ENCODE measurements at regions not wholly inside any gene's neighbourhood (a gene's known extent, or its start where the extent isn't known, plus 50 kb on each side); places are given as distances from the start of the nearest gene placed in this dataset.

- Histone ChIP-seq H3K27me3 (no peaks in the 10 kb centered on the region), H3K27ac (no peak overlapping the region), H3K36me3 (no peaks in the 10 kb centered on the region), H3K4me1 (ENCODE audit: control insufficient read depth in 1 of 2, insufficient read depth in 1 of 2, low read depth in 1 of 2, low read length in 1 of 2) (no peaks in the 10 kb centered on the region), H3K9me3 (no peaks in the 10 kb centered on the region), H3K4me3 (ENCODE audit: low read depth in 1 of 2, low read length in 1 of 2) (no peak overlapping the region)
- no peak for TF ChIP-seq CTCF (IDR thresholded peaks at IDR 0.05)
Measured at GRCh38 chr2:53519918-53520841, 247.4 kb upstream of the CHAC2 start.

GRCh38 chr2:53517406-53517805, 250.2 kb upstream of the CHAC2 start:
- TF ChIP-seq CTCF (IDR thresholded peaks at IDR 0.05), result no peak
- Histone ChIP-seq H3K9me3 (no peaks in the 10 kb centered on the region), H3K27ac (no peak overlapping the region), H3K27me3 (no peaks in the 10 kb centered on the region), H3K36me3 (no peaks in the 10 kb centered on the region), H3K4me3 (ENCODE audit: low read depth in 1 of 2, low read length in 1 of 2) (no peak overlapping the region), H3K4me1 (ENCODE audit: control insufficient read depth in 1 of 2, insufficient read depth in 1 of 2, low read depth in 1 of 2, low read length in 1 of 2) (no peaks in the 10 kb centered on the region)

GRCh38 chr2:53516650-53517049, 251.0 kb upstream of the CHAC2 start:
- no peaks in the 10 kb centered on the region for H3K36me3 ChIP-seq
- no peak overlapping the region for H3K4me3 ChIP-seq (ENCODE audit: low read depth in 1 of 2, low read length in 1 of 2)
- H3K27me3 ChIP-seq, result no peaks in the 10 kb centered on the region
- no peaks in the 10 kb centered on the region for H3K4me1 ChIP-seq (ENCODE audit: control insufficient read depth in 1 of 2, insufficient read depth in 1 of 2, low read depth in 1 of 2, low read length in 1 of 2)
- H3K27ac ChIP-seq, result no peak overlapping the region
- TF ChIP-seq CTCF (IDR thresholded peaks at IDR 0.05), result no peak
- no peaks in the 10 kb centered on the region for H3K9me3 ChIP-seq

GRCh38 chr2:53515435-53516332, 251.9 kb upstream of the CHAC2 start:
- Histone ChIP-seq H3K9me3 (no peaks in the 10 kb centered on the region), H3K27ac (no peak overlapping the region)

More at GRCh38 chr2:53515435-53516332, 251.9 kb upstream of the CHAC2 start:
- Histone ChIP-seq H3K4me1 (ENCODE audit: control insufficient read depth in 1 of 2, insufficient read depth in 1 of 2, low read depth in 1 of 2, low read length in 1 of 2) (no peaks in the 10 kb centered on the region), H3K36me3 (no peaks in the 10 kb centered on the region), H3K4me3 (ENCODE audit: low read depth in 1 of 2, low read length in 1 of 2) (no peak overlapping the region), H3K27me3 (no peaks in the 10 kb centered on the region)
- TF ChIP-seq CTCF (IDR thresholded peaks at IDR 0.05), result no peak
